Activated CD4-positive, alpha-beta T cell treated with anti-CD3 and anti-CD28 coated beads, Interleukin-2, amount 10 ng/mL, durations not matched to agents 7 days and 5 days (primary cell): ENCODE measurements at regions not wholly inside any gene's neighbourhood (a gene's known extent, or its start where the extent isn't known, plus 50 kb on each side); places are given as distances from the start of the nearest gene placed in this dataset.
"Not testable (repeated sequence)": the region's sequence is repeated elsewhere in the genome, so short reads cannot be mapped to it uniquely, and the experiment has no call there.

Source experiments
- CTCF ChIA-PET: fragments of 350-600 bp; sonication (Branson Sonifier 250); formaldehyde crosslinking; loops from one replicate; lab custom pipeline; 2021; ENCODE audit warnings: antibody characterized with exemption; lab: Charles Lee
- POLR2A ChIA-PET: fragments of 350-600 bp; sonication (Branson Sonifier 250); formaldehyde crosslinking; loops from one replicate; lab custom pipeline; 2021; ENCODE audit warnings: antibody characterized with exemption; lab: Charles Lee
- DNase-seq: peaks from one replicate; pipeline ENCODE4 v3.0.0-alpha.2; 2020
- H3K27ac Mint-ChIP-seq: one replicate; pipeline ENCODE4 v1.8.0; 2021; ENCODE audit warnings: mild to moderate bottlenecking, moderate library complexity, mixed read lengths
- H3K27me3 Mint-ChIP-seq: one replicate; pipeline ENCODE4 v1.8.0; 2021; ENCODE audit warnings: mixed read lengths
- H3K36me3 Mint-ChIP-seq: one replicate; pipeline ENCODE4 v1.8.0; 2021; ENCODE audit warnings: low read depth, mixed read lengths
- H3K4me1 Mint-ChIP-seq: one replicate; pipeline ENCODE4 v1.8.0; 2021; ENCODE audit warnings: mixed read lengths
- H3K4me3 Mint-ChIP-seq: one replicate; pipeline ENCODE4 v1.8.0; 2021; ENCODE audit warnings: mild to moderate bottlenecking, moderate library complexity, mixed read lengths
- H3K9me3 Mint-ChIP-seq: one replicate; pipeline ENCODE4 v1.8.0; 2021; ENCODE audit warnings: mixed read lengths

- no peaks in the 10 kb centered on the region for H3K4me1 Mint-ChIP-seq
- POLR2A ChIA-PET, result no interaction called here
- no peak for DNase-seq
- no peaks in the 10 kb centered on the region for H3K36me3 Mint-ChIP-seq
- H3K27ac Mint-ChIP-seq, result no peak overlapping the region
- CTCF ChIA-PET, result interaction anchor here (0.6 kb wide), 1 partner anchor 87 kb away, joined by 5 read pairs; no protein-coding TSS in a partner anchor
- H3K4me3 Mint-ChIP-seq, result no peak overlapping the region
- no peaks in the 10 kb centered on the region for H3K27me3 Mint-ChIP-seq
- H3K9me3 Mint-ChIP-seq, result peaks cover 2% of the 10 kb centered on the region
These were observed 1036.5 kb upstream of the NOVA1 start for GRCh38 chr14:27634056-27634970.

GRCh38 chr14:27640688-27641087 is 1042.9 kb upstream of the NOVA1 start:
- H3K4me1 Mint-ChIP-seq, H3K27ac Mint-ChIP-seq, DNase-seq, H3K9me3 Mint-ChIP-seq, H3K4me3 Mint-ChIP-seq, H3K36me3 Mint-ChIP-seq, H3K27me3 Mint-ChIP-seq, POLR2A ChIA-PET, CTCF ChIA-PET: not testable (repeated sequence)

- POLR2A ChIA-PET, result no interaction called here
- H3K27me3 Mint-ChIP-seq, result no peaks in the 10 kb centered on the region
- no peak overlapping the region for H3K4me3 Mint-ChIP-seq
- no peaks in the 10 kb centered on the region for H3K4me1 Mint-ChIP-seq
- peaks cover 3% of the 10 kb centered on the region for H3K9me3 Mint-ChIP-seq
- CTCF ChIA-PET, result no interaction called here
- DNase-seq, result no peak
- H3K36me3 Mint-ChIP-seq, result no peaks in the 10 kb centered on the region
- no peak overlapping the region for H3K27ac Mint-ChIP-seq
These were observed 1044.5 kb upstream of the NOVA1 start for GRCh38 chr14:27642251-27642866.

- ChIA-PET POLR2A (no interaction called here), CTCF (no interaction called here)
- Mint-ChIP-seq H3K27ac (no peak overlapping the region), H3K9me3 (peaks cover 28% of the 10 kb centered on the region), H3K4me3 (no peak overlapping the region), H3K4me1 (no peaks in the 10 kb centered on the region), H3K27me3 (no peaks in the 10 kb centered on the region), H3K36me3 (no peaks in the 10 kb centered on the region)
- no peak for DNase-seq
These were observed 1062.8 kb upstream of the NOVA1 start for GRCh38 chr14:27660683-27661082.

- no peak overlapping the region for H3K27ac Mint-ChIP-seq
- no peak for DNase-seq
- H3K4me1 Mint-ChIP-seq, result no peaks in the 10 kb centered on the region
- H3K27me3 Mint-ChIP-seq, result no peaks in the 10 kb centered on the region
- POLR2A ChIA-PET, result no interaction called here
- no peak overlapping the region for H3K4me3 Mint-ChIP-seq
- H3K36me3 Mint-ChIP-seq, result no peaks in the 10 kb centered on the region
- CTCF ChIA-PET, result no interaction called here
- H3K9me3 Mint-ChIP-seq, result peaks cover 10% of the 10 kb centered on the region
These were observed 1070.7 kb upstream of the NOVA1 start for GRCh38 chr14:27668531-27668930.

GRCh38 chr14:27672047-27672446 is 1074.2 kb upstream of the NOVA1 start:
- Mint-ChIP-seq H3K27ac (no peak overlapping the region), H3K9me3 (peaks cover 5% of the 10 kb centered on the region), H3K4me3 (no peak overlapping the region), H3K27me3 (no peaks in the 10 kb centered on the region), H3K36me3 (no peaks in the 10 kb centered on the region), H3K4me1 (no peaks in the 10 kb centered on the region)
- ChIA-PET POLR2A (no interaction called here), CTCF (no interaction called here)
- DNase-seq, result no peak

GRCh38 chr14:27672811-27673737 is 1075.2 kb upstream of the NOVA1 start:
- POLR2A ChIA-PET, H3K4me3 Mint-ChIP-seq, H3K4me1 Mint-ChIP-seq, H3K36me3 Mint-ChIP-seq, H3K9me3 Mint-ChIP-seq, DNase-seq, CTCF ChIA-PET, H3K27ac Mint-ChIP-seq, H3K27me3 Mint-ChIP-seq: not testable (repeated sequence)

GRCh38 chr14:27686137-27686536 is 1080.5 kb upstream of the FOXG1 start:
- ChIA-PET CTCF (no interaction called here), POLR2A (no interaction called here)
- Mint-ChIP-seq H3K4me1 (no peaks in the 10 kb centered on the region), H3K27me3 (no peaks in the 10 kb centered on the region), H3K9me3 (peaks cover 9% of the 10 kb centered on the region), H3K36me3 (no peaks in the 10 kb centered on the region), H3K27ac (no peak overlapping the region), H3K4me3 (no peak overlapping the region)
- DNase-seq, result no peak

- Mint-ChIP-seq H3K27me3 (no peaks in the 10 kb centered on the region), H3K4me1 (no peaks in the 10 kb centered on the region), H3K4me3 (no peak overlapping the region), H3K36me3 (no peaks in the 10 kb centered on the region), H3K27ac (no peak overlapping the region), H3K9me3 (peaks cover 7% of the 10 kb centered on the region)
- DNase-seq, result no peak
- CTCF ChIA-PET, result no interaction called here
- POLR2A ChIA-PET, result no interaction called here
These were observed 1077.6 kb upstream of the FOXG1 start for GRCh38 chr14:27688841-27689444.

- CTCF ChIA-PET, result no interaction called here
- Mint-ChIP-seq H3K4me1 (no peaks in the 10 kb centered on the region), H3K27ac (no peak overlapping the region), H3K4me3 (no peak overlapping the region), H3K9me3 (peaks cover 27% of the 10 kb centered on the region), H3K27me3 (no peaks in the 10 kb centered on the region), H3K36me3 (no peaks in the 10 kb centered on the region)
- POLR2A ChIA-PET, result no interaction called here
- no peak for DNase-seq
These were observed 1054.2 kb upstream of the FOXG1 start for GRCh38 chr14:27712364-27712763.

GRCh38 chr14:27715561-27715960 is 1051.0 kb upstream of the FOXG1 start:
- Mint-ChIP-seq H3K27me3 (no peaks in the 10 kb centered on the region), H3K9me3 (peaks cover 32% of the 10 kb centered on the region), H3K4me3 (no peak overlapping the region), H3K4me1 (no peaks in the 10 kb centered on the region), H3K36me3 (no peaks in the 10 kb centered on the region), H3K27ac (no peak overlapping the region)
- POLR2A ChIA-PET, result no interaction called here
- CTCF ChIA-PET, result no interaction called here
- no peak for DNase-seq

- DNase-seq, result no peak
- H3K9me3 Mint-ChIP-seq, result peaks cover 9% of the 10 kb centered on the region
- H3K4me1 Mint-ChIP-seq, result no peaks in the 10 kb centered on the region
- no peak overlapping the region for H3K4me3 Mint-ChIP-seq
- POLR2A ChIA-PET, result no interaction called here
- H3K27me3 Mint-ChIP-seq, result no peaks in the 10 kb centered on the region
- no peak overlapping the region for H3K27ac Mint-ChIP-seq
- CTCF ChIA-PET, result no interaction called here
- H3K36me3 Mint-ChIP-seq, result no peaks in the 10 kb centered on the region
These were observed 1044.8 kb upstream of the FOXG1 start for GRCh38 chr14:27721760-27722159.
